Loucy (cell line): ENCODE measurements at regions not wholly inside any gene's neighbourhood (a gene's known extent, or its start where the extent isn't known, plus 50 kb on each side); places are given as distances from the start of the nearest gene placed in this dataset.

Source experiments
- H2AFZ ChIP-seq: fragments of 200-600 bp; sonication (generic); 2 replicates; pipeline ENCODE4 v1.6.0; 2016; ENCODE audit warnings: antibody characterized with exemption, mild to moderate bottlenecking, low read length, moderate library complexity
- H3F3A ChIP-seq: fragments of 200-600 bp; 2 replicates; pipeline ENCODE4 v1.6.0; 2016; ENCODE audit warnings: antibody characterized with exemption, low read depth, mild to moderate bottlenecking
- H3K27me3 ChIP-seq: fragments of 200-600 bp; sonication (generic); 2 replicates; pipeline ENCODE4 v1.6.1; 2014; ENCODE audit warnings: low read length, mild to moderate bottlenecking; ENCODE audit not compliant: insufficient read depth, poor library complexity, severe bottlenecking
- H3K36me3 ChIP-seq: fragments of 200-600 bp; sonication (generic); 2 replicates; pipeline ENCODE4 v1.6.1; 2016; ENCODE audit warnings: low read length; ENCODE audit not compliant: insufficient read depth
- H3K4me1 ChIP-seq: fragments of 200-600 bp; sonication (generic); 2 replicates; pipeline ENCODE4 v1.5.1; 2014; ENCODE audit warnings: low read length, mild to moderate bottlenecking; ENCODE audit not compliant: insufficient read depth, poor library complexity, severe bottlenecking
- H3K4me2 ChIP-seq: fragments of 200-600 bp; sonication (generic); 2 replicates; pipeline ENCODE4 v1.6.0; 2014; ENCODE audit warnings: antibody characterized with exemption, low read length, low read depth, mild to moderate bottlenecking; ENCODE audit not compliant: poor library complexity, severe bottlenecking
- H3K4me3 ChIP-seq: fragments of 200-600 bp; sonication (generic); 2 replicates; pipeline ENCODE4 v1.5.1; 2014; ENCODE audit warnings: low read length, mild to moderate bottlenecking, mixed read lengths; ENCODE audit not compliant: poor library complexity, severe bottlenecking
- H3K79me2 ChIP-seq: fragments of 200-600 bp; sonication (generic); 2 replicates; pipeline ENCODE4 v1.6.1; 2014; ENCODE audit warnings: low read length; ENCODE audit not compliant: insufficient read depth
- H3K9ac ChIP-seq: fragments of 200-600 bp; sonication (generic); 2 replicates; pipeline ENCODE4 v1.6.0; 2014; ENCODE audit warnings: mild to moderate bottlenecking, low read depth, low read length, moderate library complexity; ENCODE audit not compliant: poor library complexity, severe bottlenecking
- H3K9me2 ChIP-seq: fragments of 200-600 bp; sonication (generic); replicated peaks from 2 replicates; pipeline ENCODE4 v1.6.1; 2016; ENCODE audit warnings: low read depth, low read length, mixed read lengths
- H3K9me3 ChIP-seq: fragments of 200-600 bp; sonication (generic); 2 replicates; pipeline ENCODE4 v1.6.1; 2014; ENCODE audit warnings: mild to moderate bottlenecking, antibody characterized with exemption, low read length, low read depth; ENCODE audit not compliant: insufficient read depth
- H4K20me1 ChIP-seq: fragments of 200-600 bp; sonication (generic); 2 replicates; pipeline ENCODE4 v1.6.0; 2014; ENCODE audit warnings: antibody characterized with exemption, low read length, mild to moderate bottlenecking; ENCODE audit not compliant: insufficient read depth, poor library complexity, severe bottlenecking
- EZH2phosphoT487 ChIP-seq: fragments of 200-600 bp; IDR thresholded peaks from 2 replicates; pipeline ENCODE4 v1.6.1; 2018; ENCODE audit warnings: antibody characterized with exemption, mild to moderate bottlenecking, moderate library complexity, borderline replicate concordance
- TF ChIP-seq, protein P1 (sequence below): fragments of 200-600 bp; sonication (generic); conservative IDR thresholded peaks from 2 replicates; pipeline ENCODE4 v1.5.1; 2014; ENCODE audit warnings: mild to moderate bottlenecking, antibody characterized with exemption, low read length

DNA sequence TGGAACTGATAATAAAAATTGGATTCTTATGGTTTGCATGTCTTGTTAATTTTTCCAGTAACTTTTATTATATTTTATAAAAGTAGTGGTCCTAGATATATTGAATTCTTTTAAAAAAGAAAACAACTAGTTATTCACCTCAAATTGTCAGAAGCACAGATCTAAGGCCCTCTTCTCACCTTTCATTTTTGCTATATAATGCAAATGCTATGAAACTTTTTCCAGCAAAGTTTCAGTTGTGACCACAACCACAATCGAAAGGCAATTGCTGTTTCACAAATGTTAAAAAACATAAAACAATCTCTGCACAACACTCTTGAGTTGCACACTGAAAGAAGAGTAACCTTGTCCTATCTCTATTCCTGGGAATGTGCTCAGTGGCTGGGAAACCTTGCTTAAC, 479.8 kb upstream of the FLRT2 start:
- no peaks in the 10 kb centered on the region for H3K36me3 ChIP-seq
- H3K27me3 ChIP-seq, result no peaks in the 10 kb centered on the region
- H2AFZ ChIP-seq, result no peak overlapping the region
- H3K4me1 ChIP-seq, result no peaks in the 10 kb centered on the region
- no peaks in the 10 kb centered on the region; the same call in 1 of the 2 replicates for H3K9me3 ChIP-seq
- H3F3A ChIP-seq, result no peaks in the 10 kb centered on the region
- no peaks in the 10 kb centered on the region for H4K20me1 ChIP-seq
- TF ChIP-seq EZH2phosphoT487, result no peak
- TF ChIP-seq, protein P1, sequence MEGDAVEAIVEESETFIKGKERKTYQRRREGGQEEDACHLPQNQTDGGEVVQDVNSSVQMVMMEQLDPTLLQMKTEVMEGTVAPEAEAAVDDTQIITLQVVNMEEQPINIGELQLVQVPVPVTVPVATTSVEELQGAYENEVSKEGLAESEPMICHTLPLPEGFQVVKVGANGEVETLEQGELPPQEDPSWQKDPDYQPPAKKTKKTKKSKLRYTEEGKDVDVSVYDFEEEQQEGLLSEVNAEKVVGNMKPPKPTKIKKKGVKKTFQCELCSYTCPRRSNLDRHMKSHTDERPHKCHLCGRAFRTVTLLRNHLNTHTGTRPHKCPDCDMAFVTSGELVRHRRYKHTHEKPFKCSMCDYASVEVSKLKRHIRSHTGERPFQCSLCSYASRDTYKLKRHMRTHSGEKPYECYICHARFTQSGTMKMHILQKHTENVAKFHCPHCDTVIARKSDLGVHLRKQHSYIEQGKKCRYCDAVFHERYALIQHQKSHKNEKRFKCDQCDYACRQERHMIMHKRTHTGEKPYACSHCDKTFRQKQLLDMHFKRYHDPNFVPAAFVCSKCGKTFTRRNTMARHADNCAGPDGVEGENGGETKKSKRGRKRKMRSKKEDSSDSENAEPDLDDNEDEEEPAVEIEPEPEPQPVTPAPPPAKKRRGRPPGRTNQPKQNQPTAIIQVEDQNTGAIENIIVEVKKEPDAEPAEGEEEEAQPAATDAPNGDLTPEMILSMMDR, result no peak
- no peak overlapping the region for H3K4me2 ChIP-seq
- no peak overlapping the region for H3K4me3 ChIP-seq
- no peaks in the 10 kb centered on the region for H3K79me2 ChIP-seq
- H3K9ac ChIP-seq, result no peak overlapping the region
- no peaks in the 10 kb centered on the region for H3K9me2 ChIP-seq

DNA sequence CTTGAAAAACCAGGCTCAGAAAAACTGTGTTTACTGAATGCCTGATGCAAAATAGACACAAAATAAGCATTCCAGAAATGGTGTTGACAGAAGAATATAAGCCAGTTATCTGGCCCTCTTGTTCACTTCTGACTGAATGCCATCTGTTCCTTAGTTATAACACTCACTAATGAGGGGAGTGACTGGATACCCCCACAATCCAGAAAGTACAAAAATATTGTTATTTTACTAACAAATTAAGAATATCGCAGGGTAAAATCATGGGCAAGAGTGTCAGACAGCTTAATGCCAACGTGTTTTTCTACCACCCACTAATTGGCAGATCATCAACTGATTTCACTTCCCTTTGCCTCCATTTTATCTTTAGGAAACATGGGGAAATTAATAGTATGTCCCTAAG, 477.3 kb upstream of the FLRT2 start:
- Histone ChIP-seq H3K9me2 (no peaks in the 10 kb centered on the region), H3K4me1 (no peaks in the 10 kb centered on the region), H3K36me3 (no peaks in the 10 kb centered on the region), H2AFZ (no peak overlapping the region), H3F3A (no peaks in the 10 kb centered on the region), H3K27me3 (no peaks in the 10 kb centered on the region), H3K4me2 (no peak overlapping the region), H3K9me3 (no peaks in the 10 kb centered on the region; the same call in 1 of the 2 replicates), H3K9ac (no peak overlapping the region), H3K4me3 (no peak overlapping the region), H3K79me2 (no peaks in the 10 kb centered on the region), H4K20me1 (no peaks in the 10 kb centered on the region)
- TF ChIP-seq, protein P1, result no peak
- no peak for TF ChIP-seq EZH2phosphoT487

DNA sequence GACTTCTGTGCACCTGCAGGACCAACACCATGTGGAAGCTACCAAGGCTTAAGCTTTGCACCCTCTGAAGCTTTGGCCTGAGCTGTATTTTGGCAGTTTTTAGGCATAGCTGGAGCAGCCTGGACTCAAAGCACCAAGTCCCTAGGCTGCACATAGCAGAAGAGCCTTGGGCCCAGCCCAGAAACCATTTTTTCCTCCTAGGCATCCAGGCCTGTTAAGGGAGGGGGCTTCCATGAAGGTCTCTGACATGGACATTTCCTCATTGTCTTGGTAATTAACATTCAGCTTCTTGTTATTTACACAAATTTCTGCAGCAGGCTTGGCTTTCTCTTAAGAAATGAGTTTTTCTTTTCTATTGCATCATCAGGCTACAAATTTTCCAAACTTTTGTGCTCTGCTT, 475.8 kb upstream of the FLRT2 start:
- Histone ChIP-seq H3K9ac (no peak overlapping the region), H2AFZ (no peak overlapping the region), H3K9me3 (no peaks in the 10 kb centered on the region; the same call in 1 of the 2 replicates), H3K27me3 (no peaks in the 10 kb centered on the region), H4K20me1 (no peaks in the 10 kb centered on the region), H3K4me2 (no peak overlapping the region), H3K4me1 (no peaks in the 10 kb centered on the region), H3K9me2 (no peaks in the 10 kb centered on the region), H3K79me2 (no peaks in the 10 kb centered on the region), H3F3A (no peaks in the 10 kb centered on the region), H3K4me3 (no peak overlapping the region), H3K36me3 (no peaks in the 10 kb centered on the region)
- TF ChIP-seq EZH2phosphoT487, result no peak
- TF ChIP-seq, protein P1, result no peak
